TTC549 (cell line): ENCODE measurements at regions not wholly inside any gene's neighbourhood (a gene's known extent, or its start where the extent isn't known, plus 50 kb on each side); places are given as distances from the start of the nearest gene placed in this dataset.

ENCODE experiments used
- FAIRE-seq: peaks from 2 replicates; lab custom pipeline; 2012; peaks lifted over from hg19 to GRCh38; lab: Jason Lieb, UNC

DNA sequence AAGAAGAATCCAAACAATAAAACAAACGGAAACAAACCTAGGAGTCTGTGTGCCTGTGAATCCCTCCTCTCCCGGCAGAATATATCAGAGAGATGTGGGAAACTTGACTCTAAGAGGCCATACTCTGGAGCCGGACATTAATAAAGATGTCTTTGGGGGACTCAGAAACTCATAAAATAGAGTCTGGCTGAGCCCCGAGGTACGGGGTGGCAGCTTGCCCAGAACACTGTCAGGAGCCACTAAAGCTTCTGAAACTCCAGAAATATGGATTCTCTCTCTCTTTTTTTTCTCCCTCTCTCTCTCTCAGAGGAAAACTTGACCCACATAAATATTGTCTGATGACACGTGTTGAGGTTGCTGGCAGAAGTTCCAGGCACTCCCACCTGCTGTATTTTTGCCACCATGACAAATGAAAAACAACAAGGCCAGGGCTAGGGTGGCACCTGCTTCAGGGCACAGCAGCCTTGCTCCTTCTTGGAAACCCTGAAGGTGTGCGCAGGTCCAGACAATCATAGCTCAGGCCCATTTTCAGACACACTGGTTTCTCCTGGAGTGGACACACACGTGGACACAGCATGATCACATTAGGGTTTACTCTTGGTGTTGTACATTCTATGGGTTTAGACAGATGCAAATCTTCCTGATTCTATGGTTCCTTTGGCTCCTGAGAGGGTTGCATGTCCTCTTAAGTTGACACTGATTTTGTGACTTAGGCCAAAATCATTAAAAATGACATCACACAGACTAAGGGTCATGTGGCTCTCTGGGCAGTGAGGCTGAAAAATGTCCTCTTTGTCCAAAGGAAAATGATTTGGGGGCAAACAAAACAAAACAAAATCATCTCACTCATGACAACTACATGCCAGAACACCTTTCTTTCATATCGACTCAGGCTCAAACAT lies 282.6 kb upstream of the IRX3 start:
- no peak for FAIRE-seq

DNA sequence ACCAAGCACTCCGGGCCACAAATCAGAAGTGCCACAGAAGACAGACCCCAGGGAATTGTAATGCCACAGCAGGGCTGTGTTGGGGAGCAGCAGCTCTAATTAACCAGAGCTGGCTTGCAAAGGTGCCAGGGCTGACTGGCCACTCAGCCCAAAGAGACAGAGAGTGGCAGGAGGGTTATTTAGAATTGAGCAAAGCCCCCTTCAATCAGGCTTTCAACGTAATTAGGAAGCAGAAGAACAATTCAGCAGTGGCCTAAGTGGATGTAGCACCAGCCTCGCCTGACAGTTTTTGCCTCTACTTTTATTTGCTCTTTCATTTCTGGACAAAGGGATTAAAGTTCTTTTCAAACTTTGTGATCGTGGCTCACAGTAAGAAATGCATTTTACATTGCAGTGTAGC lies 278.3 kb upstream of the IRX3 start:
- FAIRE-seq: no peak

DNA sequence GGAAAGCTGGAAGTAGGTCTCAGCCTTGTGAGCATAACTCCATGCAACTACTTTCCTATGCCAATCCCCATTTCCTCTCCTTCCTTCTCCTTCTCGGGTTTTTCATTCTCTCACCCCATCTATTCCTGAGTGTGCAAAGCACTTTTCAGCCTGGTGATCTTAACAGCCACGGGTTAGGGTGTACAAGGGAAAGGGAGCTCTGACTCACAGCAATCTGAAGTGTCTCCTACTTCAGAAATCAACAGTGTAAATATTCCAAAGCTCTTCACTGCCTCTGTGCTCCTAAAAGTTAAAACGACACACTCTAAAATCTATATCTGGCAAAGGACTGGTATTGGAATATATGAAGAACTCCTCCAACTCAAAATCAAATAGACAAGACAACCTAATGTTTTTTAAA lies 268.0 kb upstream of the IRX3 start:
- no peak for FAIRE-seq

DNA sequence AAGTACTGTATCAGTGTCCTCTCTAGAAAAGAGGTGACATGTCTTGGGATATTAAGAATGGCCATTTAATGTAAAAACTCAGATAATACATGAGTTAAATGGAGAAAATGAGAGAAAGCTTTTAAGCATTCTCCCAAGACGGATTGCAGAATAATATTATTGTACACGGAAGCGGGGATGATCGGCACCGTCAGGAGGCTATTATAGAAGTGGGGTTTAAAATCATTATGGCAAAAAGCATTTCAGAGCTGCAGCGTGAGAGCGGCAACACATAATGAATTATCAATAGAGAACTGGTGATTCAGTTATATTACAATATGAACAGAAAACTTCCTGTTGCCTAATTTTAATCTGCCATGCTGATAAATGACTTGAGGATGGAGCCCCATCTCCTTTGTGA lies 261.7 kb upstream of the IRX3 start:
- no peak for FAIRE-seq

DNA sequence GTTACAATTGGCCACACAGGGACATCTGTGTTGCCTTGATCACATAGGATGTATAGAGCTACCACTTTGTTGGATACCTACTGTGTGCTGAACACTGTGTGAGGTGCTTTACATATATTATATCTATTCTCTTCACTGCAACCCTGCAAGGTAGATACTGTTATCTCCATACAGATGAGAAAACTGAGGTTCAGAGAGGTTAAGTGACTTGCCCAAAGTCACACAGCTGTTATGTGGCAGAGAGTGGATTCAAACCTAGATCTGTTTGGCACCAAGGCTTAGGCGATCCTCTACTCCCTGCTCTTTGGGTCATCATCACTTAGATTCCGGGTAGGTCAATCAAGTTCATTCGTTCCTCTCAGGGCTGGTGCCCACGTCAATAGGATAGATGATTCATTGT lies 260.5 kb upstream of the IRX3 start:
- FAIRE-seq: no peak

DNA sequence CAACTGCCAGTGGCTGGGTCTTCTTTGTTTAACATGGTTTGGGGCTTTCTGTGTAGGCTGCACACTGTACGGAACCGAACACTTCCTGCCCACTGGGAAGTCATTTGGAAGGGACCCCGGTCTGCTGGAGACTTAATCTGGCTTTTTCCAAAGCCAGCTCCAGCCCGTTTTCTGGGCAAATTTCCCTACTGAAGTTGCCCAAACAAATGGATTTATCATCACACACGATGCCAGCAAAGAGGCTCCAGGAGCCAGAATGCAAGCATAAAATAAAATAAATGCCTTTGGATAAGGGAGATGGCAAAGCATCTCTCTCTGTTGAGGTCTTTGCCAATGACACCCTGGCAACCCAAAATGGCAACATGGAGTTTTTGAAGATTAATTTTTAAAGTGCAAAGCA lies 259.9 kb upstream of the IRX3 start:
- no peak for FAIRE-seq

DNA sequence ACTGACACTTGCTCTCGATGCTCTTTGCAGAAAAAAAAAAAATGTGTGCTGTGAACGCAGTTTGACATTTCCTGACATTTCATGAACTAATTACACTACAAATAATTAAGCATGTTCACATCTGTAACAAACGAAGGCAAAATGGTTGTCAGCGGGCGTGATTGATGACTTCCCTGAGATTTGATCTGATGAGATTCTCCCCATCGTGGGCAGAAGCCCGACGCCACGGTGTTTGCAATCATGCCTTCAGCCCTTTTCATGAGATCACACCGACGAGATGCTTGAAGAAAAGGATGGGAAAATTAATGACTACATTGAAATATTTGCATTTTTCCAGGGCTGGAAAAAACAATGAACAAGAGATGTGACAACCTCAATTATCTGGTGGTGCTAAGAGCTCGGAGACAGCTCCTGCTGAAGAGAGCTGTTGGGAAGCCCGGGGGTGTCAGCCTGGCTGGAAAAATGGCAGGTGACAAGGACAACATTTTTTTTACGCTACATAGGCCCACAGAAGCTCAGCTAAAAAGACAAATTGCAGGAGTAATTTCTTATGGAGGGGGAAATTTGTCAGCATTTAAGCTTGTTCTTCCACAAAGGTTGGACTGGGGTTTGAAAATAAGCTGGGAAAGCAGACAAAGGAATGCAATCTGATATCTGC lies 259.4 kb upstream of the IRX3 start:
- no peak for FAIRE-seq

DNA sequence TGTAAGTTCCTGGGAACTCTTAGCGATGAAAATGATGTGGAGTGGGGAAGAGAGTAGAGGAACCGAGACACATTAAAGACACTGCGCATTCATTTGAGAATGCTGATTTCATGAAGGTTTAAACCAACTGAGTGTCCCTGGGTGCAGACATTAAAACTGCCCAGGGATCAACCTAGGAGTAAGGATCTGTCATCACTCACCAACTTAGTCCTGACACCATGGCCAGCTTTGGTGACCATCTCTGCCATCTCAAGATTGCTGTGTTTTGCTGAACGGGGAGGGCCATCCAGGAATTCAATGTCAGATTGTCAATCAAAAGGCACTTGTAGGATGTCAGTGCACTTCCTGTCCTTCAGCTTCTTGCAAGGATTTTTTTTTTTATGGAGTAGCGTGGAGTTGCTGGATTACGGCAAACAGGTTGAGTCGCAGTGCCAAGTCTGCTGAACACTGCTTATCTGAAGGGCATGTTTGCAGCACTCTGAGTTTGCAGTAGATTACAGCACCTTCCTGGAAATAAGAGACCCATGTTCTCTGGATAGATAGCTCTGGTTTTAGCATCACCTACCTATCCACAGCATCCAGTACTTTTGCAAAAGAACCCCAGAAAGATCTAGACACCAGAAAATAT lies 258.1 kb upstream of the IRX3 start:
- no peak for FAIRE-seq

DNA sequence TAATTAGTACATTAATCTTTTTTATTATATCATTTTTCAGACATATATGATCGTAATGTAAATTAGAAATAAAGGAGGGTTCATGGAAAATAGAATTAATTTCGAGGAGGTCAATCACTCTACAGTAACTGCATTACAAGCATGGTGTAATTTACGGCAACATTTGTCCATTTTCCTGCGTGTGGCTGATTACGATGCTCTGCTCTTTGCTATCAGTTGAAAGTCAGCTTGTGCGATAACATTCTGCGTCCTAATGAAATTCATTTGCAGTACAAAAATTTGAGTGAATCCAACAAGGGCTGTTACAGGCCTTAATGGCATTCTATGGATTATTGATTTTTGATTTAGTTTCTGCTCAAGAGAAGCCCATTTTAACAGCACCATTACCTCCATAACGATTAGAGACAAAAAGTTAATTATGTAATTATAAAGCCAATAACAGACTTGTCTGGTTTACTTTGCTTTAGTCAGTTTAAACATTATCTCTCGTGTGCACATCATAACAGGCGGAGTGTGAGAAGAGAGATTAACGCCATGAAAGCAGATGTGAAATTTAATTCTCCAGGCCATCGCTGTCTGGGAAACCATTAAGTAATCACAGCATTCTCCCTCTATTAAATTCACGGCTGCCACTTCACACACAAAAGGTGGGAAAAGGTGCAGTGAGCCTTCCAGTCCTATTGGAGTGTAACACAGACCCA lies 256.4 kb upstream of the IRX3 start:
- FAIRE-seq: no peak

DNA sequence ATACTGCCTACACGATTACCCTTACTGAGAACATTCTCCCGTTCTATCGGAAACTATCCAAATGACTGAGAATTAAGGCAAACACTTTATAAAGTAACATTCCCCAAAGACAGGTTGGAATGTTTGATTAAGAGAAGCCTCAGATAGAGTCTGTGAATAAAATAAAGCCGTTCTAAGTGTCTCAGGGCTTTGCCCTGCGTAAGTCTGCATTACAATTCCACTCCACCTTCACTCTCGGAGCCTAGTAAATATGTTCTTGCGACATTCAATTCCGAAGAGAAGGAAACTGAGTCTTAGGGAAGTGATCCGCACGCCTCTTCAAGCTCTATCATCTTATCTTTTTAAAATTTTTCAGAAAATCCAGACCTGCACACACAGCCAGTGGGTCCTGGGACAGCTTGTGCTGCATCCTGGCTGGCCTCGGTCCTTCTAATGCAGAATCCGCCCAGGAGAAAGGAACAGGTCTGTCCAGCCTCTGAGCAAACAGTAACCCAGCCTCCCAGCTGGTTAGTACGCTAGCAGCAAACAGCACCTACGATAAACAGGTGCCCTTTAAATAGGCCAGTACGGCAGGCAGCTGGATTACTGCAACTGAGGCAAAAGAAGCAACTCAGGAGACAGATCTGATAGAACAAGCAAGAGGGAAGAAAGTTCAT lies 254.1 kb upstream of the IRX3 start:
- no peak for FAIRE-seq

DNA sequence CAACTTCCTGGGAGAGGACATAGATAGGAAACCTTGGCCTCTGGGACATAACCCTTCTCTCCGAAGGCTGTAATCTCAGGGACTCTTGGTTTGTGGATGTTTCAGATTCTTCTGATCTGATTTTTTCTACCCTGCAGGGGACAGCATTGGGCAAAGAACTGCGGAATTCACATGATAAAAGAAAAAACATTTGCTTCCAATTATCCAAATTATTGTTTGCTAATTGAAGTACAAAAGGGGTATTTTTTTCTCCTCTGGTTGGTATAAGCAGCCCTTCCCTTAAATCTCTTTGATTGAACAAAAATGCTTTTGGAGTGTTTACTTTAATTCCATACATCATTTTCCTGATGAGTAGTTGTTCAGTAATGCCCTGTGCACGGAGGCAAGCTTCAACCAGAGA lies 251.7 kb upstream of the IRX3 start:
- no peak for FAIRE-seq

DNA sequence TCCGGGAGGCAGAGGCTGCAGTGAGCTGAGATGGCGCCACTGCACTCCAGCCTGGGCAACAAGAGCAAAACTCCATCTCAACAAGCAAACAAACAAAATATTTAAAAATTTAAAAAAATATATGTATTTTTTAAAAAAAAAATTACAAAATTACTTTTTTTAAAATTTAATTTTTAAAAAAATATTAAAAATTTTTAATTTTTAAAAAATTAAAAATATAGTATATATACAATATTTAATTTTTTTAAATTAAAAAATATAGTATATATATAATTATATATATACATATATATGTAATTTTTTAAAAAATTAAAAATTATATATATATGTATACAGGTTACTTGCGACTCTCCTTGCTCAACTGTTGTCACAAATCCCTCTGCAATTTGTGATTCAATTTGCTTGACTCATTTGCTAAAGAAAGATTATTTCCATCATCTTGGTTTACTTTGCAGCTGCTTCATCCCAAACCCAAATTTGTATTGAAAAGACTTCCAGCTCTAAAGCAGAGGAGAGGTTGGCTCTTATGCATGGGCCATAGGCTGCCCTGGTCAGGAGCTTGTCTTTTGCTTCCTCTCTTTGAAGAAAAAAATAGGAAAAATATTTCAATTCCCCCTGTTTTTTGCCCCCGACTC lies 247.4 kb upstream of the IRX3 start:
- peak; percentile 97 for FAIRE-seq

DNA sequence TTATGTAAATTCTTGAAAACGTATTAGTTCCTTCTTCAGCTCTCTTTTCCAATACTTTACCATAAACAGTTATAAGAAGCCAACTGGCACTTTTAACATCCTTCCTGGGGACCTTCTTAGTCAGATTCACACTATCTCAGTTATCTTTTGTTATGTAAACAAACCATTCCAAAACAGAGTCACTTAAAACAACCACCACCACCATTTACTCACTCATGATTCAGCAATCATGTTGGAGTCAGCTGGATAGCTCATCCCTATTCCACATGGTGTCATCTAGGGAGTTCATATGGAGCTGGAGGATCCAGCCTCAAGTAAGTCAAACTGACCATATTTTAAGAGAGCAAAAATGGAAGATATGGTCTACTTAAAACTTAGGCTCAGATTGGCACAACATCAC lies 240.3 kb upstream of the IRX3 start:
- no peak for FAIRE-seq

DNA sequence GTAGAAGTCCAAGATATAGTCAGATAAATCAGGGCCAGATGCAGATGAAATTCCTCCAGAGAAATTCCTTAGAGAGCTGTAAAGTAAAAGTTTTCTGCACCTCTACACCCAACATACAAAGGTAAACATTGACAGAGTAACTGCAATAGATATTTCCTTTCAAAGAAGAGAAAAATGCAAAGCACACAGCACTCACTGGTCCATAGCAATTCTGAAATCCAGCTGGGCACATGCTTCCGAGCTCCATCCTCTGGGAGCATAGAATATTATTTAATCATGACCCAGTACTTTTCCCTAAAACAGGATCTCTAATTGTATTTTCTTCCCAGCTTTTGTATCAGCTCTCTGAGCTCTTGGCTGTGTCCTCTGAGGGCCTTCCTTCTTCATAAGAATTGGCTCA lies 239.5 kb upstream of the IRX3 start:
- no peak for FAIRE-seq

DNA sequence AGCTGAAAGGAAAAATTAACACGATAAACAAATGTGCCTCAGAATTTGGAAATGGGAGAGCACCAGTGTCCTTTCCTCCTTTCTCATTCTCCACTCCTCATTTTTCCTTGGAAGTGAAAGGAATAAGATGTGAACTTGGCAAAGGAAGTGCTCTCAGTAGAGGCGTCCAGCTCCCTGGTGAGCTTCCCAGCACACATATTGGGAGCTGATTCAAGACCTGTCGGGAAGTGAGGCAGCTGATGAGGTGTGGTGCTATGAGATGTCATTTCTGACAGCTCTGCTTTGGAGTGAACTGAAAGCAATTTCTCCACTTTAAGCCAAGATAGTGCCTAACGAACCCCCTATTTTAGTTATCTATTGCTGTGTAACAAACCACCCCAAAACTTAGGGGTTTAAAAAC lies 238.5 kb upstream of the IRX3 start:
- FAIRE-seq: no peak

DNA sequence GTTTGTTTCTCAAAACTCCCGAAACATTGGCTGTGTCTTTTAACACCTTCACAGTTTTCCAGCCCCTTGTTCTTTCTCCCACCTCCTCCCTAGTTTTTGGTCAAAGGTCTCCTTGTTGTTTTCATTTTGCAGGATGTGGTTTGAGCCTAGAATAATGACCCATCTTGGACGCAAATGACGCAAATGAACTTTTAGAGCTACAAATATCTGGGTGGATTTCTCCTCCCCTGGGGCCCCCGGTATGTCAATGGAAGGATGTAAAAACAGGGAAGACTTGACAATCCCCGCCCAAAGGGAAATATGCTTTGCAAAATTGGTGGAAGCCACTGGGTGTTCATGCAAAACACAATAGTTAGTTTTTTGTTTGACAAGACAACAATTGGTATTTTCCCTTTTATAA lies 236.0 kb upstream of the IRX3 start:
- no peak for FAIRE-seq

DNA sequence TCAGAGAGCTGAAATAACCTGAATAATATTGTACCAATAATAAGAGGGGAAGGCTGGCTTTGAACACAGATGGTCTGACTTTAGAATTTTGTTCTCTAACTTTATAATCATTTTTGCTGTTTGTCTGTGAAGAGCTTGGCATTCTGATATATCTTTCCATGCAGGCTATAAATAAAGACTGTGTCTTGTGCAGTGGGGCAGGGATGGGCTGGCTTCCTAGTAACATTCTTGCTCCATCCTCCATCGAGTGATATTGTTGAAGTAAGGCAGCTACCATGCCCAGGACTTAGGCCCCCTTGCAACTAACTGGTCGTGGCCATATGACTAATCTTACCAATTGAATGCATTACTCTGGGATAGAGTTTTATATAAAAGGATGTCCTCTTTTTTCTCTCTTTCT lies 234.7 kb upstream of the IRX3 start:
- FAIRE-seq: no peak

DNA sequence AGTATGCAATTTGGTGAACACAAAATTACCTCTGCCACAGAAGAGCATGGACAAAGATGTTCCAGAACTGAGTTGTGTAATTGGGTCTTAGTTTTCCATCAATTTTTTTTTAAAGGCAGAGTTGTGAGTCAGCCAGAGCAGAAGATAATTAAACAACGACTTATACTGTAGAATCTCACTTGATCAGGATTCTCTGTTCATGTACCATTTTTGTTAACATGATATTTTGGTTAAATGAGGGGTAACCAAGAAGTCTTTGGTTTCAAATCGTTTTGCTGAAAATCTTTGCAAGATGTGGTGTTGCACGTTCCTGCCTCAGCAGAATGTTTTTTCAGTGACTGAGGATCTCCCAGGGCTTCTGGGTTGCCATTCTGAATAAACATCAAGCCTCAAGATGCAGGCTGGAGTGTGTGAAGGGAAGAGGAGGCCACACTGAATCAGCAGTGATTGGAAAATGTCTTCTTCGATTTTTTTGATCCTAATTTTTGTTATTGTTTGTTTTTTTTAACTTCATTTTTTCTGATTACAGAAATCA lies 232.6 kb upstream of the IRX3 start:
- no peak for FAIRE-seq

DNA sequence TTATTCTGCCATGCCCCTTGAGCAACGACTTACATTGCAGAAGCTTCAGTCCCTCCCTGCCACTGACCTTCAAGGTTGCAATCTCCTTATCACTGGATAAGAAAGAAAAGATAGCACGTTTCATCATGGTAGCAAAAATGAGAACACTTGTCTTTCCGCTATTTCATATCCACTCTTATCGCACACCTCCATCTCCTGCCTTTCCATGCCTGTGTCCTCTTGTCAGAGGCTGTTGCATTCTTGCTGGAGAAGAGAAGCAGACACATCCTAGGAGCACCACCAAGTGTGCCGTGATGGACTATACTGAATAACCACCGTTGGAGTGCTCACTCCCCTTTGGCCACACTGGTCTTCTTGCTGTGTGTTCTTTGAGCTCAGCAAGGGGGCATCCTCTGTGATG lies 230.6 kb upstream of the IRX3 start:
- no peak for FAIRE-seq

DNA sequence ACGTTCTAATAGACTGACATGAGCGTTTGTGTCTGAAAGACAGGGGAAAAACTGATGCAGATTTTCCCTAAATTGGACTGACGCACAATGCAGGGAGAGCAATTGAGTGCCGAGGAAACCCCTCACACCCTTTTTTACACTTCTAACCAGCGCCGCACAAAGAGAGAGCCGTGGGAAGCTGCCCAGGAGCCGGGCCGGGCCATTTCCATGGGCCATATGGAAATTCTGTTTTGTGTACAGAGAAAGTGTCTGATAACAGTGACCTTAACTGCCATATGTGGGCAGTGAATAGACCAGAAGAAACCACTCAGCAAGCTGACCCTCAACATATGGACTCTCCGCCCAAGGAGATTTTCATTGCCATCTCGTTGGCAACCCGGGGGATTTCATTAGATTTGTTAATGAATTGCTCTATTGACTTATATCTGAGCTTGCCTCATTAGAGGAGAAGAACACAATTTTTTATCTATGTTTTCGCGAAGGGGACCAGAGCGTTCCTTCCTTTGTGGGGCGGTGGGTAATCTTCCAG lies 225.9 kb upstream of the IRX3 start:
- FAIRE-seq: no peak

DNA sequence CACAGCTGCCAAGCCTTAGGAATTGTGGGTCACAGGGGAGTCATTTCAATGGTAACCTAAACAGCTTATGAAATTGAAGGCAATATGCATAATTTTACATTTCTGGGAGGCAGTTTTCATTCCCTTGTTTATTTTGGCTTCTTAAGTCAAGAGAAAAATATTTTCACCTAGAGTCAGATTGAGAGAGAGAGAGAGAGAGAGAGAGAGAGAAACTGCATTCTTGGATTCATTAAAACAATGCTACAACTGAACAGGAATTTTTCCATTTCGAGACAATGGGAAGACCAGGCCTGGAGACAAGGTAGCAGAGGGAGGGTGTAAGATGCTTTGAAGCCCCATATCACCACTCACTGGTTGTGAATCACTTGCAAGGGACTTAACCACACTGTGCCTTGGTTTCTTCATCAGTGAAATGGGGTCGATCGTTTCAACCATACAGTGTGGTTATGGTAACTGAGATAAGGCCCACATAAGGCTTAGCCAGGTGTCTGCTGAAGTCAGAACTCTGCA lies 224.7 kb upstream of the IRX3 start:
- FAIRE-seq: no peak
